ENCODE measurements at regions not wholly inside any gene's neighbourhood (a gene's known extent, or its start where the extent isn't known, plus 50 kb on each side); places are given as distances from the start of the nearest gene placed in this dataset.
A peak's percentile ranks its signal among the peaks of the same experiment; 100 is the strongest.

- peak; percentile 81 for DNase-seq (ENCODE audit: low read depth)
- H3K4me3 ChIP-seq (ENCODE audit: low read depth, low read length) = peak overlapping the region; percentile 23
Measured at GRCh38 chr6:4647414-4648365, 128.5 kb upstream of the CDYL start.

GRCh38 chr6:4645713-4646360, 130.4 kb upstream of the CDYL start:
- no peak for TF ChIP-seq POLR2A (IDR thresholded peaks at IDR 0.05; ENCODE audit: extremely low read depth, insufficient read length)
- TF ChIP-seq CTCF (IDR thresholded peaks at IDR 0.05; ENCODE audit: low read depth, low read length) = no peak
- TF ChIP-seq MYC (IDR thresholded peaks at IDR 0.05; ENCODE audit: low read depth, low read length) = no peak
- no peak for TF ChIP-seq MAX (IDR thresholded peaks at IDR 0.05; ENCODE audit: low read depth, low read length)
- no peak for DNase-seq (ENCODE audit: low read depth)
- H3K4me3 ChIP-seq (ENCODE audit: low read depth, low read length) = no peak overlapping the region

More at GRCh38 chr6:4647414-4648365, 128.5 kb upstream of the CDYL start:
- peak; percentile 30 for TF ChIP-seq MAX (IDR thresholded peaks at IDR 0.05; ENCODE audit: low read depth, low read length)
- TF ChIP-seq CTCF (IDR thresholded peaks at IDR 0.05; ENCODE audit: low read depth, low read length) = no peak

GRCh38 chr6:4644996-4645395, 131.2 kb upstream of the CDYL start:
- DNase-seq (ENCODE audit: low read depth) = peak; percentile 51
- TF ChIP-seq POLR2A (IDR thresholded peaks at IDR 0.05; ENCODE audit: extremely low read depth, insufficient read length) (no peak), MYC (IDR thresholded peaks at IDR 0.05; ENCODE audit: low read depth, low read length) (no peak), MAX (IDR thresholded peaks at IDR 0.05; ENCODE audit: low read depth, low read length) (no peak), CTCF (IDR thresholded peaks at IDR 0.05; ENCODE audit: low read depth, low read length) (no peak)
- no peak overlapping the region for H3K4me3 ChIP-seq (ENCODE audit: low read depth, low read length)

GRCh38 chr6:4641461-4641860, 134.7 kb upstream of the CDYL start:
- DNase-seq (ENCODE audit: low read depth) = no peak
- no peak overlapping the region for H3K4me3 ChIP-seq (ENCODE audit: low read depth, low read length)
- no peak for TF ChIP-seq MAX (IDR thresholded peaks at IDR 0.05; ENCODE audit: low read depth, low read length)
- no peak for TF ChIP-seq MYC (IDR thresholded peaks at IDR 0.05; ENCODE audit: low read depth, low read length)
- TF ChIP-seq POLR2A (IDR thresholded peaks at IDR 0.05; ENCODE audit: extremely low read depth, insufficient read length) = no peak
- no peak for TF ChIP-seq CTCF (IDR thresholded peaks at IDR 0.05; ENCODE audit: low read depth, low read length)

- TF ChIP-seq MAX (IDR thresholded peaks at IDR 0.05; ENCODE audit: low read depth, low read length) (no peak), CTCF (IDR thresholded peaks at IDR 0.05; ENCODE audit: low read depth, low read length) (no peak), POLR2A (IDR thresholded peaks at IDR 0.05; ENCODE audit: extremely low read depth, insufficient read length) (no peak), MYC (IDR thresholded peaks at IDR 0.05; ENCODE audit: low read depth, low read length) (no peak)
- no peak for DNase-seq (ENCODE audit: low read depth)
- no peak overlapping the region for H3K4me3 ChIP-seq (ENCODE audit: low read depth, low read length)
Measured at GRCh38 chr6:4640139-4640538, 136.1 kb upstream of the CDYL start.
